T-helper 17 cell (primary cell): ENCODE measurements at regions not wholly inside any gene's neighbourhood (a gene's known extent, or its start where the extent isn't known, plus 50 kb on each side); places are given as distances from the start of the nearest gene placed in this dataset.

Experiments used
- ATAC-seq: fragments of 150-1000 bp; cut with Tn5 transposase; 2 replicates; pipeline ENCODE4 v1.10.0; 2021; ENCODE audit warnings: mild to moderate bottlenecking, moderate library complexity
- DNase-seq, 3 donors: peaks; one replicate each; pipeline versions ENCODE4 v3.0.0 to v3.0.0-alpha.2; 2020 to 2021
- H3K9me3 ChIP-seq: one replicate; pipeline ENCODE4 v1.7.0; 2013; ENCODE audit warnings: low read length, mild to moderate bottlenecking; ENCODE audit not compliant: control insufficient read depth, poor library complexity, severe bottlenecking
- H3K27ac Mint-ChIP-seq: one replicate; pipeline ENCODE4 v1.8.0; 2022; ENCODE audit warnings: mild to moderate bottlenecking, moderate library complexity, mixed read lengths
- H3K27me3 Mint-ChIP-seq: one replicate; pipeline ENCODE4 v1.8.0; 2022; ENCODE audit warnings: mixed read lengths
- H3K36me3 Mint-ChIP-seq: one replicate; pipeline ENCODE4 v1.8.0; 2022; ENCODE audit warnings: low read depth, mixed read lengths
- H3K4me1 Mint-ChIP-seq: one replicate; pipeline ENCODE4 v1.8.0; 2022; ENCODE audit warnings: mild to moderate bottlenecking, mixed read lengths
- H3K4me3 Mint-ChIP-seq: one replicate; pipeline ENCODE4 v1.8.0; 2022; ENCODE audit warnings: mild to moderate bottlenecking, moderate library complexity, mixed read lengths

GRCh38 chr10:105953056-105953455 is 1211.5 kb downstream of the SORCS1 start:
- H3K4me1 Mint-ChIP-seq, result no peaks in the 10 kb centered on the region

GRCh38 chr10:105952153-105952552 is 1212.4 kb downstream of the SORCS1 start:
- H3K27ac Mint-ChIP-seq, result no peak overlapping the region
- ATAC-seq (no peak), DNase-seq (no peak)

More at GRCh38 chr10:105953056-105953455, 1211.5 kb downstream of the SORCS1 start:
- DNase-seq (no peak), ATAC-seq (no peak)
- no peaks in the 10 kb centered on the region for H3K9me3 ChIP-seq
- no peaks in the 10 kb centered on the region for H3K27me3 Mint-ChIP-seq
- no peaks in the 10 kb centered on the region for H3K36me3 Mint-ChIP-seq
- H3K4me3 Mint-ChIP-seq, result no peak overlapping the region
- H3K27ac Mint-ChIP-seq, result no peak overlapping the region

GRCh38 chr10:105950410-105950809 is 1214.1 kb downstream of the SORCS1 start:
- no peaks in the 10 kb centered on the region for H3K9me3 ChIP-seq
- Mint-ChIP-seq H3K27me3 (no peaks in the 10 kb centered on the region), H3K27ac (no peak overlapping the region), H3K36me3 (no peaks in the 10 kb centered on the region), H3K4me3 (no peak overlapping the region), H3K4me1 (no peaks in the 10 kb centered on the region)
- DNase-seq (no peak), ATAC-seq (no peak)

More at GRCh38 chr10:105952153-105952552, 1212.4 kb downstream of the SORCS1 start:
- Mint-ChIP-seq H3K4me3 (no peak overlapping the region), H3K27me3 (no peaks in the 10 kb centered on the region), H3K4me1 (no peaks in the 10 kb centered on the region), H3K36me3 (no peaks in the 10 kb centered on the region)
- H3K9me3 ChIP-seq, result no peaks in the 10 kb centered on the region

- DNase-seq (no peak), ATAC-seq (no peak)
- no peak overlapping the region for H3K4me3 Mint-ChIP-seq
- H3K9me3 ChIP-seq, result no peaks in the 10 kb centered on the region
- H3K27ac Mint-ChIP-seq, result no peak overlapping the region
- no peaks in the 10 kb centered on the region for H3K4me1 Mint-ChIP-seq
- no peaks in the 10 kb centered on the region for H3K27me3 Mint-ChIP-seq
- H3K36me3 Mint-ChIP-seq, result no peaks in the 10 kb centered on the region
These were observed 1214.8 kb downstream of the SORCS1 start for GRCh38 chr10:105949721-105950120.

- Mint-ChIP-seq H3K4me1 (no peaks in the 10 kb centered on the region), H3K36me3 (no peaks in the 10 kb centered on the region), H3K27ac (no peak overlapping the region)
These were observed 1239.3 kb downstream of the SORCS1 start for GRCh38 chr10:105925045-105925785.

GRCh38 chr10:105921348-105921747 is 1243.2 kb downstream of the SORCS1 start:
- no peak overlapping the region for H3K27ac Mint-ChIP-seq
- no peaks in the 10 kb centered on the region for H3K36me3 Mint-ChIP-seq
- no peaks in the 10 kb centered on the region for H3K27me3 Mint-ChIP-seq
- H3K4me3 Mint-ChIP-seq, result no peak overlapping the region
- ATAC-seq, result no peak
- H3K9me3 ChIP-seq, result no peaks in the 10 kb centered on the region
- DNase-seq, result no peak
- no peaks in the 10 kb centered on the region for H3K4me1 Mint-ChIP-seq

More at GRCh38 chr10:105925045-105925785, 1239.3 kb downstream of the SORCS1 start:
- Mint-ChIP-seq H3K4me3 (no peak overlapping the region), H3K27me3 (no peaks in the 10 kb centered on the region)
- ATAC-seq (no peak), DNase-seq (no peak)
- H3K9me3 ChIP-seq, result no peaks in the 10 kb centered on the region

DNA sequence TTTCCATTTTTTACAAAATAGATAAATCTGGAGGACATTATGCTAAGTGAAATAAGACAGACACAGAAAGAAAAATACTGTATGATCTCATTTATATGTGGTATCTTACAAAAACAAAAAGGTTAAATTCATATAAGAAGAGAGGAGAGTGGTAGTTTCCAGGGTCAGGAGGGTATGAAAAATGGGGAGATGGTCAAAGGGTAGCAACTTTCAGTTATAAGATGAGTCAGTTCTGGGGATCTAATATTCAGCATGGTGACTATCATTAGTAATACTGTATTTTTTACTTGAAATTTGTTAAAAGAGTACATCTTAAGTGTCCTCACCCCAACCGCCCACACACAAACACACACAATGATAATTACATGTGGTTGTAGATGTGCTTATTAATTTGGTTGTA is 1250.1 kb downstream of the SORCS1 start:
- Mint-ChIP-seq H3K4me1 (no peaks in the 10 kb centered on the region), H3K4me3 (no peak overlapping the region), H3K27ac (no peak overlapping the region), H3K36me3 (no peaks in the 10 kb centered on the region), H3K27me3 (no peaks in the 10 kb centered on the region)
- H3K9me3 ChIP-seq, result no peaks in the 10 kb centered on the region
- DNase-seq (no peak), ATAC-seq (no peak)

GRCh38 chr10:105908701-105909100 is 1255.8 kb downstream of the SORCS1 start:
- no peak overlapping the region for H3K27ac Mint-ChIP-seq
- ATAC-seq (no peak), DNase-seq (no peak)
- no peaks in the 10 kb centered on the region for H3K4me1 Mint-ChIP-seq
- H3K9me3 ChIP-seq, result no peaks in the 10 kb centered on the region
- H3K4me3 Mint-ChIP-seq, result no peak overlapping the region
- H3K27me3 Mint-ChIP-seq, result no peaks in the 10 kb centered on the region
- H3K36me3 Mint-ChIP-seq, result no peaks in the 10 kb centered on the region

DNA sequence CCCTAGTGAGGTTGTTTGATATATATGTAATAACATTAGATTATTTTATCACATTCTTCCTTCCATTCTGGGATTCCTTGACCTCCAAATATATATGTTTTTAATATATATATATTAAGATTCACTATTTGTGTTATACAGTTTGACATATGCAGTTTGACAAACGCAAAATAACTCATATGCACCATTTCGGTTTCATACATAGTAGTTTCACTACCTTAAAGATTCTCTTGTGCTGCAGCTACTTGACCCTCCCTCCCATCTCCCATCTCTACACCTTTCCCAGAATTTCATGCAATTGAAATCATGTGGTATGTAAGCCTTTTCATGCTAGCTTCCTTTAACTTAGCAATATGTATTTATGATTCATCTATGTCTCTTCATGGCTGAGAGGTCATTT is 1244.4 kb downstream of the SORCS3 start:
- H3K9me3 ChIP-seq, result no peaks in the 10 kb centered on the region
- H3K4me1 Mint-ChIP-seq, result no peaks in the 10 kb centered on the region
- no peaks in the 10 kb centered on the region for H3K27me3 Mint-ChIP-seq
- no peaks in the 10 kb centered on the region for H3K36me3 Mint-ChIP-seq
- ATAC-seq (no peak), DNase-seq (no peak)
- H3K4me3 Mint-ChIP-seq, result no peak overlapping the region
- no peak overlapping the region for H3K27ac Mint-ChIP-seq

GRCh38 chr10:105879401-105879800 is 1238.3 kb downstream of the SORCS3 start:
- H3K4me3 Mint-ChIP-seq, result no peak overlapping the region
- ATAC-seq (no peak), DNase-seq (no peak)
- H3K27me3 Mint-ChIP-seq, result no peaks in the 10 kb centered on the region
- H3K4me1 Mint-ChIP-seq, result no peaks in the 10 kb centered on the region
- no peaks in the 10 kb centered on the region for H3K9me3 ChIP-seq
- no peaks in the 10 kb centered on the region for H3K36me3 Mint-ChIP-seq
- H3K27ac Mint-ChIP-seq, result no peak overlapping the region

DNA sequence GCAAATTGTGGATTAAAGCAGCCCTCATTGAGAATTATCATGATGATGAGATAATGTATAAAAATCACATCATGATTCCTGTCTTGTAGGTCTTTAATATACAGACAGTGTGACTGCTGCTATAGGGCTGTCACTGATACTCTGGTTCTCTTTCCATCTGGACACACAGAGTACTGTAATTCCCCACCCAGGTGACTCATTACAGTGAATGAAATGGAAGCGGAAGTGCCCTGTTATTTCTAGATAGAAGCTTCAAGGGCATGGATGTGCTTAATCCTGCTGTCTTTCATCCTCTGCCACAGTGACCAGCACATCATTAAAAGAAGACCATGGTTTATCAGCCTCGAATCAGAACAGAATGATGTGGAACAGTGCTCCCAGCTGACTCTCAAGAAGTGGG is 1234.0 kb downstream of the SORCS3 start:
- ATAC-seq (no peak), DNase-seq (no peak)
- H3K4me1 Mint-ChIP-seq, result no peaks in the 10 kb centered on the region
- no peaks in the 10 kb centered on the region for H3K36me3 Mint-ChIP-seq
- no peak overlapping the region for H3K27ac Mint-ChIP-seq
- no peaks in the 10 kb centered on the region for H3K27me3 Mint-ChIP-seq
- H3K9me3 ChIP-seq, result no peaks in the 10 kb centered on the region
- H3K4me3 Mint-ChIP-seq, result no peak overlapping the region

GRCh38 chr10:105872665-105873064 is 1231.6 kb downstream of the SORCS3 start:
- no peaks in the 10 kb centered on the region for H3K9me3 ChIP-seq
- DNase-seq (no peak), ATAC-seq (no peak)
- Mint-ChIP-seq H3K4me3 (no peak overlapping the region), H3K4me1 (no peaks in the 10 kb centered on the region), H3K36me3 (no peaks in the 10 kb centered on the region), H3K27ac (no peak overlapping the region), H3K27me3 (no peaks in the 10 kb centered on the region)

DNA sequence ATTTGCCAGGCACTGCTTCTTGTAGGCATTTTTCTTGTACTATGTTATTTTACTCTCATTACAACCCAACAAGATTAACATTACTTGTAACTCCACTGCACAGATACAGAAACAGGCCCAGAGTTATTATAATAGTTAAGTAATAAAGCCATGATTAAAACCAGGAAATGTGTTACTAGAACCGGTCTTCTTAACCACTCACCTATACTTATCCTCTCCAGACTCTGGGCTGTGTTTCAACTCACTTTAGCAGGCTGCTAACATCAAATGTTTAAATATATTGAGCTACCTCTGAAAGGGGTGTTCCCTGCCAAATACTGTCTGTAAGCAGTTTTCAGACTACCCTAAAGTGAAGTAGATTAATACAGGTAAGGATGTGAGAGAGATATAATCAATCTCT is 1227.8 kb downstream of the SORCS3 start:
- DNase-seq, result no peak
- no peak overlapping the region for H3K4me3 Mint-ChIP-seq
- no peaks in the 10 kb centered on the region for H3K36me3 Mint-ChIP-seq
- no peaks in the 10 kb centered on the region for H3K4me1 Mint-ChIP-seq
- no peaks in the 10 kb centered on the region for H3K27me3 Mint-ChIP-seq
- no peak for ATAC-seq
- H3K27ac Mint-ChIP-seq, result no peak overlapping the region
- H3K9me3 ChIP-seq, result no peaks in the 10 kb centered on the region

- DNase-seq (no peak), ATAC-seq (no peak)
- no peaks in the 10 kb centered on the region for H3K9me3 ChIP-seq
- H3K27me3 Mint-ChIP-seq, result no peaks in the 10 kb centered on the region
- no peaks in the 10 kb centered on the region for H3K4me1 Mint-ChIP-seq
- no peaks in the 10 kb centered on the region for H3K36me3 Mint-ChIP-seq
- H3K27ac Mint-ChIP-seq, result no peak overlapping the region
- no peak overlapping the region for H3K4me3 Mint-ChIP-seq
These were observed 1223.8 kb downstream of the SORCS3 start for GRCh38 chr10:105864854-105865253.
